Spleen (tissue), 11 donors: ENCODE measurements at regions not wholly inside any gene's neighbourhood (a gene's known extent, or its start where the extent isn't known, plus 50 kb on each side); places are given as distances from the start of the nearest gene placed in this dataset.

Experiments
- DNase-seq: peaks from one replicate; pipeline ENCODE4 v3.0.0-alpha.2; 2020
- H3K27ac ChIP-seq, 8 donors: fragments of 200-600 bp; sonication (generic) in 7 of 8; 1 replicate in 4 of 8; 2 replicates in 4 of 8; pipeline versions ENCODE4 v1.5.0 to v1.8.0; 2016 to 2021; ENCODE audit warnings: inconsistent platforms in 4 of 8, mild to moderate bottlenecking in 4 of 8, moderate library complexity in 1 of 8
- H3K27me3 ChIP-seq, 7 donors: fragments of 200-600 bp; sonication (generic) in 6 of 7; replicated peaks in 1 of 7; 1 replicate in 4 of 7; 2 replicates in 3 of 7; pipeline versions ENCODE4 v1.5.0 to v1.8.0; 2016 to 2021; ENCODE audit warnings: inconsistent platforms in 3 of 7, mild to moderate bottlenecking in 1 of 7
- H3K36me3 ChIP-seq, 6 donors: fragments of 200-600 bp; sonication (generic) in 5 of 6; 1 replicate in 4 of 6; 2 replicates in 2 of 6; pipeline versions ENCODE4 v1.5.0 to v1.8.0; 2016 to 2021; ENCODE audit warnings: inconsistent platforms in 2 of 6
- H3K4me1 ChIP-seq, 6 donors: fragments of 200-600 bp; sonication (generic) in 5 of 6; 1 replicate in 3 of 6; 2 replicates in 3 of 6; pipeline versions ENCODE4 v1.5.0 to v1.8.0; 2016 to 2021; ENCODE audit warnings: inconsistent platforms in 3 of 6
- H3K4me3 ChIP-seq, 8 donors: fragments of 200-600 bp; sonication (generic) in 7 of 8; 1 replicate in 4 of 8; 2 replicates in 4 of 8; pipeline versions ENCODE4 v1.5.0 to v1.8.0; 2016 to 2021; ENCODE audit warnings: inconsistent platforms in 4 of 8, mild to moderate bottlenecking in 4 of 8, moderate library complexity in 2 of 8
- H3K9me3 ChIP-seq, 8 donors: fragments of 200-600 bp; sonication (generic) in 7 of 8; 1 replicate in 4 of 8; 2 replicates in 4 of 8; pipeline versions ENCODE4 v1.5.0 to v1.8.0; 2016 to 2021; ENCODE audit warnings: inconsistent platforms in 4 of 8
- POLR2A ChIP-seq, 3 donors: fragments of 450-650 bp; IDR thresholded peaks; one replicate each; pipeline ENCODE4 v1.5.1; 2017; ENCODE audit warnings: antibody characterized with exemption in 3 of 3, mild to moderate bottlenecking in 1 of 3
- POLR2AphosphoS5 ChIP-seq, 3 donors: sonication (generic); formaldehyde crosslinking; IDR thresholded peaks; one replicate each; pipeline ENCODE4 v1.5.1; 2017; ENCODE audit warnings: antibody characterized with exemption in 3 of 3
- WGBS, 5 donors: extraction: QIAGEN DNeasy Blood & Tissue Kit in 3 of 5; methylation state at CpG; one replicate each; pipeline versions ENCODE4 v1.1.5 to v1.1.7; 2013 to 2018; 5-methylcytosine and 5-hydroxymethylcytosine counted together
- intact Hi-C: fragments of 100-400 bp; cut with DNase I; formaldehyde crosslinking; loops from one replicate; pipeline ENCODE4 v1.15.0; 2023; ENCODE audit warnings: low total_unique reads
- TF ChIP-seq, protein P1 (sequence below), 11 experiments: fragments of 200-600 bp in 7 of 11; fragments of 450-650 bp in 4 of 11; sonication (generic) in 4 of 11; IDR thresholded peaks in 8 of 11; conservative IDR thresholded peaks in 3 of 11; 1 replicate in 7 of 11; 2 replicates in 4 of 11; pipeline versions ENCODE4 v1.4.0 to v1.8.0; 2016 to 2021; ENCODE audit warnings: antibody characterized with exemption in 11 of 11, inconsistent platforms in 4 of 11, mild to moderate bottlenecking in 1 of 11
- donor health status: healthy with polysubstance abuse.
- donor health status: DM: no; HTN: no; CAD: no; lungs with moderate emphysema.
- donor health status: DM: no; HTN: no; CAD: no.
- donor health status: Bipolar disorder and iron deficiency.
- donor health status: healthy.
- donor health status: DM: no; HTN: no; CAD: no.
- donor health status: DM: yes; HTN: yes; CAD: no.

DNA sequence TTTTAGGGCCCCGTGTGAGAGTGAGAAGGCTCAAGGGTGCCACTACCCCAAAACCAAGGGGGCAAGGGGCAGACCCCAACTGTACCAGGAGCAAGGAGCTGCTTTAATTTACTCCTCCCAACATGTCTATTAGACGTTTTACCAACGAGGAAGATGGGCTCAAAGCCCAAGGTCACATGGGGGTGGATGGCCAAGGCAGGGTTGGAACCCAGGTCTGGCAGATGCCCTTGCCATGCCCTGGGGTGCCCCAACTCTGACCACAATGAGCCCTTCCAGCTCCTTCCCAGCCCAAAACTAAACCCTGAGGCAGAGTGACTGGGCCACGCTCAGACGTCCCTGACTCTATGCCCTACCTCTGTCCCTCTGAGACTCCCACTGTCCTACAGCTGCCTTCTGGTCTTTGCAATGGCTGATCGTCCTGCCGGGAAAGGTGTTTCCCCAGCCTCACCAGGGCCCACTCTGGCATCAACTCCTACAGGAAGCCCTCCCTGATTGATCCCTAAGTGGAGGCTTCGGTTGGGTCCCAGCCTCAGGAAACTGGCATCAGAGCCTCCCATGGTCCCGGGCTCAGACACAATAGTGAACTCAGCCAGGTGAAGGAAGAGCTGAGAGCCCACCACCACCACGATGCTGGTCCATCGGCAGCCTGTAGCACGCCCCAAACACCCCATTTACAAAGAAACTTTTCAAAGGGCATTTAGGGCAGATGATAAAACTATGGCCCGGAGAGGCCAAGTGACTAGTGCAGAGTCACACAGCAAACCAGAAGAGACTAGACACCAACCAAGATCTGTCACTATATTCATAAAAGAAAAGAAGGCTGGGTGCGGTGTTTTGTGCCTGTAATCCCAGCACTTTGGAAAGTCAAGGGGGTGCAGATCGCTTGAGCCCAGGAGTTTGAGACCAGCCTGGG, 60.2 kb upstream of the MYL10 start:
- TF ChIP-seq POLR2A (IDR thresholded peaks at IDR 0.05) (no peak), POLR2AphosphoS5 (IDR thresholded peaks at IDR 0.05) (no peak)
- TF ChIP-seq, protein P1, sequence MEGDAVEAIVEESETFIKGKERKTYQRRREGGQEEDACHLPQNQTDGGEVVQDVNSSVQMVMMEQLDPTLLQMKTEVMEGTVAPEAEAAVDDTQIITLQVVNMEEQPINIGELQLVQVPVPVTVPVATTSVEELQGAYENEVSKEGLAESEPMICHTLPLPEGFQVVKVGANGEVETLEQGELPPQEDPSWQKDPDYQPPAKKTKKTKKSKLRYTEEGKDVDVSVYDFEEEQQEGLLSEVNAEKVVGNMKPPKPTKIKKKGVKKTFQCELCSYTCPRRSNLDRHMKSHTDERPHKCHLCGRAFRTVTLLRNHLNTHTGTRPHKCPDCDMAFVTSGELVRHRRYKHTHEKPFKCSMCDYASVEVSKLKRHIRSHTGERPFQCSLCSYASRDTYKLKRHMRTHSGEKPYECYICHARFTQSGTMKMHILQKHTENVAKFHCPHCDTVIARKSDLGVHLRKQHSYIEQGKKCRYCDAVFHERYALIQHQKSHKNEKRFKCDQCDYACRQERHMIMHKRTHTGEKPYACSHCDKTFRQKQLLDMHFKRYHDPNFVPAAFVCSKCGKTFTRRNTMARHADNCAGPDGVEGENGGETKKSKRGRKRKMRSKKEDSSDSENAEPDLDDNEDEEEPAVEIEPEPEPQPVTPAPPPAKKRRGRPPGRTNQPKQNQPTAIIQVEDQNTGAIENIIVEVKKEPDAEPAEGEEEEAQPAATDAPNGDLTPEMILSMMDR (IDR thresholded peaks at IDR 0.05 in 8 of 11, conservative IDR thresholded peaks at IDR 0.05 in 3 of 11): no peak
- Histone ChIP-seq H3K27ac (no peak overlapping the region), H3K36me3 (no peaks in the 10 kb centered on the region), H3K4me3 (no peak overlapping the region), H3K9me3 (no peaks in the 10 kb centered on the region), H3K27me3 (peaks cover 0 to 19% (median 0%) of the 10 kb centered on the region in 7 donors), H3K4me1 (peaks cover 7 to 29% (median 16%) of the 10 kb centered on the region in 6 donors)
- DNase-seq: no peak
- intact Hi-C loops: loop anchor here (2.0 to 5.0 kb wide), 2 partner anchors 128 to 548 kb away; partner anchors contain the start of gene CUX1
- 61 to 75% (median 69%) methylated on average over 15 of the region's 15 CpGs for WGBS, 5 donors

DNA sequence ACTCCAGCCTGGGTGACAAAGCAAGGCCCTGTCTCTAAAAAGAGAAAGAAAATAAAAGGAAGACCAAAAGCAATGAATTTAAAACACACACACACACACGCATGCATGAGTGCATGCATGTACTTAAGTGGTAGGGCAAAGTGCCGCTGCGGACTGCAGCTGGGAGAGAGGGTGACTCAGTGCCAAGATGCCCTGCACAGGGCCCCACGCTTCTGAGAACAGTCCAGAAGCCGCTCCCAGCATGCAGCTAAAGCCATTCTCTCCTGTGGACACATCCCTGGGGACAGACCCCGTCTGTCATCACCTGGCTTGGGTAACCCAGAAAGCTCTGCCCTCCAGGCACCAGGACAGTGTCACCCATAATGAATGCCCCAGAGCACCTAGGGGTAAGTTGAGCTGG, 61.0 kb upstream of the MYL10 start:
- peaks cover 7 to 29% (median 16%) of the 10 kb centered on the region in 6 donors for H3K4me1 ChIP-seq
- no peaks in the 10 kb centered on the region for H3K36me3 ChIP-seq
- peaks cover 0 to 19% (median 0%) of the 10 kb centered on the region in 7 donors for H3K27me3 ChIP-seq
- intact Hi-C loops: no loop called here
- TF ChIP-seq POLR2A (IDR thresholded peaks at IDR 0.05): no peak
- no peak for TF ChIP-seq POLR2AphosphoS5 (IDR thresholded peaks at IDR 0.05)
- TF ChIP-seq, protein P1 (IDR thresholded peaks at IDR 0.05 in 8 of 11, conservative IDR thresholded peaks at IDR 0.05 in 3 of 11): no peak
- DNase-seq: no peak
- H3K9me3 ChIP-seq: no peaks in the 10 kb centered on the region
- WGBS, 5 donors: 83 to 92% (median 88%) methylated on average over 6 of the region's 6 CpGs
- no peak overlapping the region for H3K27ac ChIP-seq
- no peak overlapping the region for H3K4me3 ChIP-seq

DNA sequence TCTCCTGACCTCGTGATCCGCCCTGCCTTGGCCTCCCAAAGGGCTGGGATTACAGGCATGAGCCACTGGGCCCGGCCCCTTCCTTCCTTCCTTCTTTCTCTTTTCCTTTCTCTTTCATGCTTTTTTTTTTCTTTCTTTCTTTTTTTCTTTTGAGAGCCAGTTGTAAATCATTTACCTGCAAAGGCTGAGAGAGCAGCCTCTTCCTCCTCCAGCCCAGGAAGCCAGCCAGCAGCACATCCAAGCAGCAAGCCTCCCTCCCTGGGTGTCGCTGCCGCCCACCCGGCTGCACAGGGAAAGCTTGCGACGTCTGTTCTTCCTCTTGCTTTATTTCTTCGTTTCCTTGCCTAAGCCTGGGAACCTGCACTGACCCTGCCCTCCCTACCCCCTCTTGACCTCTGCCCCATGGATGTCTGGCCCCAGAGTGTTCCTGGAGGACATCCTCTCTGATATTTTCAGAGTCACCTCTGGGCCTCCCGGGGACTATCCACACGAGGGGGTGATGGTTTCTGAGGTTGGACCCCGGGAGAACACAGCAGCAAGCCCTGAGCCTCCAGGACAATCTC, 62.8 kb upstream of the MYL10 start:
- no peaks in the 10 kb centered on the region for H3K9me3 ChIP-seq
- WGBS, 5 donors: 18 to 29% (median 27%) methylated on average over 12 of the region's 12 CpGs
- intact Hi-C loops: no loop called here
- H3K4me1 ChIP-seq: peaks cover 7 to 29% (median 16%) of the 10 kb centered on the region in 6 donors
- H3K36me3 ChIP-seq: no peaks in the 10 kb centered on the region
- no peak overlapping the region for H3K27ac ChIP-seq
- H3K27me3 ChIP-seq: peaks cover 0 to 19% (median 0%) of the 10 kb centered on the region in 7 donors
- TF ChIP-seq POLR2A (IDR thresholded peaks at IDR 0.05) (no peak), POLR2AphosphoS5 (IDR thresholded peaks at IDR 0.05) (no peak)
- TF ChIP-seq, protein P1 (IDR thresholded peaks at IDR 0.05 in 8 of 11, conservative IDR thresholded peaks at IDR 0.05 in 3 of 11): no peak
- no peak for DNase-seq
- H3K4me3 ChIP-seq: no peak overlapping the region
